Parathyroid adenoma (tissue), 2 donors: ENCODE measurements at regions not wholly inside any gene's neighbourhood (a gene's known extent, or its start where the extent isn't known, plus 50 kb on each side); places are given as distances from the start of the nearest gene placed in this dataset.

Source experiments
- H2AFZ ChIP-seq: fragments of 300-600 bp; sonication (generic); one replicate; pipeline ENCODE4 v1.7.0; 2017; ENCODE audit warnings: antibody characterized with exemption, mild to moderate bottlenecking
- H3K27ac ChIP-seq: fragments of 300-600 bp; sonication (generic); one replicate; pipeline ENCODE4 v1.7.0; 2017
- H3K27me3 ChIP-seq: fragments of 300-600 bp; sonication (generic); one replicate; pipeline ENCODE4 v1.7.0; 2017; ENCODE audit warnings: low read length; ENCODE audit not compliant: control insufficient read depth, insufficient read depth
- H3K36me3 ChIP-seq: fragments of 300-600 bp; sonication (generic); one replicate; pipeline ENCODE4 v1.7.0; 2017; ENCODE audit warnings: low read length; ENCODE audit not compliant: control insufficient read depth, insufficient read depth
- H3K4me1 ChIP-seq: fragments of 300-600 bp; sonication (generic); one replicate; pipeline ENCODE4 v1.7.0; 2017; ENCODE audit warnings: control low read depth
- H3K4me2 ChIP-seq: fragments of 300-600 bp; sonication (generic); one replicate; pipeline ENCODE4 v1.7.0; 2017; ENCODE audit warnings: low read length
- H3K4me3 ChIP-seq: fragments of 300-600 bp; sonication (generic); one replicate; pipeline ENCODE4 v1.7.0; 2017; ENCODE audit warnings: low read depth, low read length
- H3K79me2 ChIP-seq: fragments of 300-600 bp; sonication (generic); one replicate; pipeline ENCODE4 v1.7.0; 2017; ENCODE audit warnings: control low read depth
- H3K9ac ChIP-seq: fragments of 300-600 bp; sonication (generic); one replicate; pipeline ENCODE4 v1.7.0; 2017; ENCODE audit warnings: mild to moderate bottlenecking
- H3K9me3 ChIP-seq: fragments of 300-600 bp; sonication (generic); one replicate; pipeline ENCODE4 v1.7.0; 2017; ENCODE audit warnings: low read length; ENCODE audit not compliant: control insufficient read depth
- CTCF ChIP-seq: fragments of 300-600 bp; sonication (generic); IDR thresholded peaks from one replicate; pipeline ENCODE4 v1.7.0; 2017; ENCODE audit warnings: antibody characterized with exemption, mild to moderate bottlenecking
- donor health status: primary hyperparathyroidism.

GRCh38 chr5:116669261-116670031 lies 94.8 kb upstream of the SEMA6A start:
- no peaks in the 10 kb centered on the region for H3K27me3 ChIP-seq
- no peak for TF ChIP-seq CTCF
- H3K27ac ChIP-seq = no peak overlapping the region
- no peaks in the 10 kb centered on the region for H3K4me1 ChIP-seq
- no peak overlapping the region for H3K4me2 ChIP-seq
- H3K9me3 ChIP-seq = no peaks in the 10 kb centered on the region
- no peaks in the 10 kb centered on the region for H3K36me3 ChIP-seq
- no peaks in the 10 kb centered on the region for H3K79me2 ChIP-seq
- H3K4me3 ChIP-seq = no peak overlapping the region
- no peak overlapping the region for H2AFZ ChIP-seq
- H3K9ac ChIP-seq = no peak overlapping the region

- Histone ChIP-seq H3K27me3 (no peaks in the 10 kb centered on the region), H3K36me3 (no peaks in the 10 kb centered on the region), H3K27ac (no peak overlapping the region), H3K4me1 (no peaks in the 10 kb centered on the region), H3K79me2 (no peaks in the 10 kb centered on the region), H3K4me2 (no peak overlapping the region), H3K9me3 (no peaks in the 10 kb centered on the region), H2AFZ (no peak overlapping the region), H3K9ac (no peak overlapping the region), H3K4me3 (no peak overlapping the region)
- TF ChIP-seq CTCF = no peak
Observed at GRCh38 chr5:116668390-116668789, 93.8 kb upstream of the SEMA6A start.

- H3K36me3 ChIP-seq = no peaks in the 10 kb centered on the region
- TF ChIP-seq CTCF = no peak
- H3K9ac ChIP-seq = no peak overlapping the region
- H3K4me2 ChIP-seq = no peak overlapping the region
- H3K9me3 ChIP-seq = no peaks in the 10 kb centered on the region
- no peak overlapping the region for H3K27ac ChIP-seq
- no peak overlapping the region for H2AFZ ChIP-seq
- no peak overlapping the region for H3K4me3 ChIP-seq
- H3K79me2 ChIP-seq = no peaks in the 10 kb centered on the region
- no peaks in the 10 kb centered on the region for H3K27me3 ChIP-seq
- H3K4me1 ChIP-seq = no peaks in the 10 kb centered on the region
Observed at GRCh38 chr5:116666901-116667300, 92.3 kb upstream of the SEMA6A start.

- Histone ChIP-seq H3K27ac (no peak overlapping the region), H3K4me2 (no peak overlapping the region), H3K4me3 (no peak overlapping the region), H3K79me2 (no peaks in the 10 kb centered on the region), H3K27me3 (no peaks in the 10 kb centered on the region), H3K9me3 (no peaks in the 10 kb centered on the region), H3K9ac (no peak overlapping the region), H3K36me3 (no peaks in the 10 kb centered on the region), H3K4me1 (no peaks in the 10 kb centered on the region), H2AFZ (no peak overlapping the region)
- TF ChIP-seq CTCF = no peak
Observed at GRCh38 chr5:116664988-116665387, 90.4 kb upstream of the SEMA6A start.

- Histone ChIP-seq H3K4me1 (no peaks in the 10 kb centered on the region), H3K27ac (no peak overlapping the region), H3K4me2 (no peak overlapping the region), H3K79me2 (no peaks in the 10 kb centered on the region), H3K4me3 (no peak overlapping the region), H3K27me3 (no peaks in the 10 kb centered on the region), H3K36me3 (no peaks in the 10 kb centered on the region), H2AFZ (no peak overlapping the region), H3K9me3 (no peaks in the 10 kb centered on the region), H3K9ac (no peak overlapping the region)
- TF ChIP-seq CTCF = no peak
Observed at GRCh38 chr5:116663081-116663480, 88.5 kb upstream of the SEMA6A start.
